ENCODE measurements at regions not wholly inside any gene's neighbourhood (a gene's known extent, or its start where the extent isn't known, plus 50 kb on each side); places are given as distances from the start of the nearest gene placed in this dataset.

GRCh38 chr6:159097256-159097655 is 52.5 kb upstream of the TAGAP start:
- BruUV-seq (replicated peaks): no TSS peak
- Histone ChIP-seq H3K27me3 (ENCODE audit: control insufficient read depth in 2 of 2, insufficient read depth in 2 of 2, low read length in 2 of 2) (no peaks in the 10 kb centered on the region), H3K4me3 (replicated peaks in 1 of 3; ENCODE audit: insufficient read depth in 1 of 3, low read depth in 1 of 3, low read length in 3 of 3) (no peak overlapping the region), H3K9me1 (replicated peaks; ENCODE audit: control insufficient read depth, extremely low read depth, insufficient read depth, low read length) (no peaks in the 10 kb centered on the region), H3K9me3 (replicated peaks; ENCODE audit: control insufficient read depth, insufficient read depth, low read length) (no peaks in the 10 kb centered on the region), H3K4me1 (ENCODE audit: control insufficient read depth, extremely low read depth, insufficient read depth, low read length) (no peaks in the 10 kb centered on the region), H3K4me2 (ENCODE audit: insufficient read depth, low read length) (no peak overlapping the region), H3K79me2 (ENCODE audit: control insufficient read depth, insufficient read depth, low read length) (no peaks in the 10 kb centered on the region), H4K20me1 (replicated peaks; ENCODE audit: control insufficient read depth, extremely low read depth, insufficient read depth, low read length) (no peaks in the 10 kb centered on the region), H3K9ac (replicated peaks; ENCODE audit: extremely low read depth, insufficient read depth, low read length) (no peak overlapping the region), H3K36me3 (ENCODE audit: control insufficient read depth in 2 of 2, extremely low read depth in 1 of 2, insufficient read depth in 2 of 2, low read length in 2 of 2) (no peaks in the 10 kb centered on the region), H3K27ac (ENCODE audit: insufficient read depth, low read depth, low read length) (no peak overlapping the region), H2AFZ (ENCODE audit: low read depth, low read length) (no peak overlapping the region)
- dilution Hi-C loops (cut with MboI; ENCODE audit: extremely low pct_ligation_motif_present, low sequenced_read_pairs): no loop called here
- FAIRE-seq (no peak), DNase-seq (ENCODE audit: low read depth, low spot score) (no peak)
- no peak for TF ChIP-seq POLR2AphosphoS5 (IDR thresholded peaks at IDR 0.05; ENCODE audit: insufficient read depth, low read depth, low read length)
- TF ChIP-seq GATA2 (IDR thresholded peaks at IDR 0.05; ENCODE audit: insufficient read depth, insufficient read length, low read depth, low read length): no peak
- no peak for TF ChIP-seq MAX (IDR thresholded peaks at IDR 0.05; ENCODE audit: insufficient read depth, insufficient read length)
- no peak for TF ChIP-seq MYC (IDR thresholded peaks at IDR 0.05; ENCODE audit: low read depth, low read length)
- TF ChIP-seq CTCF (IDR thresholded peaks at IDR 0.05; ENCODE audit: extremely low read depth in 1 of 2, insufficient read depth in 1 of 2, low read depth in 1 of 2, low read length in 2 of 2): no peak
- TF ChIP-seq FOS (IDR thresholded peaks at IDR 0.05; ENCODE audit: borderline replicate concordance, insufficient read depth, low read length): no peak
- TF ChIP-seq POLR2A (IDR thresholded peaks at IDR 0.05; ENCODE audit: low read depth, low read length): no peak
- intact Hi-C loops (cut with micrococcal nuclease): no loop called here
- ChIA-PET POLR2A (no interaction called here), CTCF (interaction anchor here (1.3 to 1.4 kb wide), 2 partner anchors 33 to 55 kb away, joined by 3 to 6 read pairs; no protein-coding TSS in a partner anchor)
